SU-DHL-6 (cell line): ENCODE measurements at regions not wholly inside any gene's neighbourhood (a gene's known extent, or its start where the extent isn't known, plus 50 kb on each side); places are given as distances from the start of the nearest gene placed in this dataset.

Experiments used
- H2AFZ ChIP-seq: fragments of 200-600 bp; sonication (generic); 2 replicates; pipeline ENCODE4 v1.6.1; 2014; ENCODE audit warnings: low read depth, mild to moderate bottlenecking, moderate library complexity, mixed read lengths, antibody characterized with exemption, low read length; ENCODE audit not compliant: severe bottlenecking
- H3F3A ChIP-seq: fragments of 200-600 bp; shearing (Covaris generic); 2 replicates; pipeline ENCODE4 v1.6.0; 2016; ENCODE audit warnings: antibody characterized with exemption, mild to moderate bottlenecking; ENCODE audit not compliant: insufficient read depth
- H3K27ac ChIP-seq: fragments of 200-600 bp; sonication (generic); 2 replicates; pipeline ENCODE4 v1.5.1; 2016; ENCODE audit warnings: low read depth, mild to moderate bottlenecking, low read length, moderate library complexity, mixed read lengths
- H3K27me3 ChIP-seq: fragments of 200-600 bp; sonication (generic), shearing (Covaris generic); 2 replicates; pipeline ENCODE4 v1.6.0; 2014; ENCODE audit warnings: mild to moderate bottlenecking, low read length
- H3K36me3 ChIP-seq: fragments of 200-600 bp; sonication (generic); 2 replicates; pipeline ENCODE4 v1.6.1; 2014; ENCODE audit warnings: mild to moderate bottlenecking, low read length, mixed read lengths
- H3K4me2 ChIP-seq: fragments of 300-600, 200-600 bp; shearing (Covaris generic), sonication (generic); 2 replicates; pipeline ENCODE4 v1.6.0; 2014; ENCODE audit warnings: low read length, low read depth, mild to moderate bottlenecking; ENCODE audit not compliant: poor library complexity, severe bottlenecking
- H3K4me3 ChIP-seq: fragments of 200-600 bp; sonication (generic); 2 replicates; pipeline ENCODE4 v1.5.1; 2014; ENCODE audit warnings: antibody characterized with exemption, low read length, mild to moderate bottlenecking, mixed read lengths; ENCODE audit not compliant: insufficient read depth, poor library complexity, severe bottlenecking
- H3K79me2 ChIP-seq: fragments of 200-600 bp; sonication (generic); 2 replicates; pipeline ENCODE4 v1.6.1; 2014; ENCODE audit warnings: mild to moderate bottlenecking, low read length, moderate library complexity; ENCODE audit not compliant: insufficient read depth
- H3K9ac ChIP-seq: fragments of 200-600 bp; sonication (generic); 2 replicates; pipeline ENCODE4 v1.7.0; 2014; ENCODE audit warnings: mild to moderate bottlenecking, low read length
- H3K9me2 ChIP-seq: fragments of 200-600 bp; sonication (generic); replicated peaks from 2 replicates; pipeline ENCODE4 v1.6.1; 2014; ENCODE audit warnings: low read length; ENCODE audit not compliant: insufficient read depth
- H3K9me3 ChIP-seq: fragments of 200-600 bp; sonication (generic); 2 replicates; pipeline ENCODE4 v1.6.1; 2014; ENCODE audit warnings: low read length, mixed read lengths; ENCODE audit not compliant: insufficient read depth
- H4K20me1 ChIP-seq: fragments of 200-600 bp; sonication (generic); 2 replicates; pipeline ENCODE4 v1.6.1; 2014; ENCODE audit warnings: low read depth, mild to moderate bottlenecking, antibody characterized with exemption, low read length, moderate library complexity, mixed read lengths
- EZH2phosphoT487 ChIP-seq: fragments of 200-600 bp; sonication (generic), shearing (Covaris generic); conservative IDR thresholded peaks from 2 replicates; pipeline ENCODE4 v1.6.1; 2018; ENCODE audit warnings: mild to moderate bottlenecking, antibody characterized with exemption, low read length, moderate library complexity, mixed read lengths
- TF ChIP-seq, protein P1 (sequence below): fragments of 200-600 bp; sonication (generic); IDR thresholded peaks from one replicate; pipeline ENCODE4 v1.5.1; 2017; ENCODE audit warnings: antibody characterized with exemption, mild to moderate bottlenecking, low read length, moderate library complexity; ENCODE audit not compliant: insufficient read depth, poor library complexity, severe bottlenecking

DNA sequence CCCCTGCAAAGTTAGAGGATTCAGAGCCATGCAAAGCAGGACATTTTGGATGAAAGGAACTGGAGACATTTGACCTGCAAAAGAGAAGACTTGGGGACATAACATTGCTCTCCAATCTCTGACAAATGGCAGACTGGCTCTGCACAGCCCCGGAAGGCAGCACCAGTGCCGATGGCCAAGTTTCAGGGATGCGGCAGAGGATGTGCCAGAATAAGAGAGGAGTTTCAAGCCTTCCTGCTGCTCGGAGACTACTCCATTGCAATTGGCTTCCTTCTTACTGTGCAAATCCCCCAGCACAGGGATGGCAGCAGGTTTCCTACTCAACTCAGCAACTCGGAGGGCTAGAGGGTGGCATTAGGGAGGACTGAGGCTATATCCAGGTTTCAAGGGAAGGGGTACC lies 268.8 kb upstream of the ZMIZ1 start:
- Histone ChIP-seq H3K9me2 (no peaks in the 10 kb centered on the region), H3K27ac (no peak overlapping the region), H3K9me3 (no peaks in the 10 kb centered on the region), H3K36me3 (no peaks in the 10 kb centered on the region), H3K4me3 (no peak overlapping the region), H4K20me1 (no peaks in the 10 kb centered on the region), H3K27me3 (no peaks in the 10 kb centered on the region), H3F3A (no peaks in the 10 kb centered on the region), H3K4me2 (no peak overlapping the region), H3K9ac (no peak overlapping the region), H3K79me2 (no peaks in the 10 kb centered on the region), H2AFZ (no peak overlapping the region)
- TF ChIP-seq EZH2phosphoT487: no peak
- TF ChIP-seq, protein P1, sequence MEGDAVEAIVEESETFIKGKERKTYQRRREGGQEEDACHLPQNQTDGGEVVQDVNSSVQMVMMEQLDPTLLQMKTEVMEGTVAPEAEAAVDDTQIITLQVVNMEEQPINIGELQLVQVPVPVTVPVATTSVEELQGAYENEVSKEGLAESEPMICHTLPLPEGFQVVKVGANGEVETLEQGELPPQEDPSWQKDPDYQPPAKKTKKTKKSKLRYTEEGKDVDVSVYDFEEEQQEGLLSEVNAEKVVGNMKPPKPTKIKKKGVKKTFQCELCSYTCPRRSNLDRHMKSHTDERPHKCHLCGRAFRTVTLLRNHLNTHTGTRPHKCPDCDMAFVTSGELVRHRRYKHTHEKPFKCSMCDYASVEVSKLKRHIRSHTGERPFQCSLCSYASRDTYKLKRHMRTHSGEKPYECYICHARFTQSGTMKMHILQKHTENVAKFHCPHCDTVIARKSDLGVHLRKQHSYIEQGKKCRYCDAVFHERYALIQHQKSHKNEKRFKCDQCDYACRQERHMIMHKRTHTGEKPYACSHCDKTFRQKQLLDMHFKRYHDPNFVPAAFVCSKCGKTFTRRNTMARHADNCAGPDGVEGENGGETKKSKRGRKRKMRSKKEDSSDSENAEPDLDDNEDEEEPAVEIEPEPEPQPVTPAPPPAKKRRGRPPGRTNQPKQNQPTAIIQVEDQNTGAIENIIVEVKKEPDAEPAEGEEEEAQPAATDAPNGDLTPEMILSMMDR: no peak

DNA sequence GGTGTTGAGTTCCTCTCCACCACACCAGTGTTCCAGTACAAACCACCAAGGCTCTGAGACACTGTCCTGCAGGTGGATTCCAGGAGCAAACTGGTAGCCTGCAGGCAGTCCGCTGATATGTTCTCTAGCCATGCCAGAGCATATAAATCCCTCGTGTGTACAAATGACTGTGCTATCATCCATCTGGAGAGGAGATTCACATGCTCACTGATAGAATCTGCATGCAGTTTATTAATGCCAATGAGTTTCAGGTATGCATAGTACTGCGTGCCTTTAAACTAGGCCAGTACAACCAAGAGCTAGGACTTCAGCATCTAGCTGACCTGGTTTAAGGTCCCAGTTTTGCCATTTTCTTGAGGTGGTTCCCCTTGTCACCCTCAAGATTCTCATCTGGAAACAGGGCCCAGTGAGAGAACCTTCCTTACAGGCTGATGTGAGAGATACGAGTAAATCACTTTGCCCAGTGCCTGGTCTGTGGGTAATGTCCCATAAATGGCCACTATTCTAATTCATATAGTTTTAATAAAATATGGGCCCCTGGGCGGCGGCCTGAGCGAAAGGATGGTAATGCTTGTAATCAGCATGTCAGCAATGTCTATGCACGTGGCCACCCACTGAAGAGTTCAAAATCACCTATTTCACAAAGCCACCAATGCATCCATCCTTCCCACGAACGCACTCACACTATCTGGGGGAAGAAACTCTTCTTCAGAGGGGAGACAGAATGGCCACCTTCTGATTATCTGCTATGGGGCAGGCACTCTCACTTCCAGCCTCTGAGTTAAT lies 268.0 kb upstream of the ZMIZ1 start:
- Histone ChIP-seq H3K4me2 (no peak overlapping the region), H3K79me2 (no peaks in the 10 kb centered on the region), H3K4me3 (no peak overlapping the region), H3K36me3 (no peaks in the 10 kb centered on the region), H3K9ac (no peak overlapping the region), H4K20me1 (no peaks in the 10 kb centered on the region), H3K27me3 (no peaks in the 10 kb centered on the region), H3F3A (no peaks in the 10 kb centered on the region), H3K27ac (no peak overlapping the region), H3K9me2 (no peaks in the 10 kb centered on the region), H3K9me3 (no peaks in the 10 kb centered on the region), H2AFZ (no peak overlapping the region)
- TF ChIP-seq, protein P1: no peak
- TF ChIP-seq EZH2phosphoT487: no peak

DNA sequence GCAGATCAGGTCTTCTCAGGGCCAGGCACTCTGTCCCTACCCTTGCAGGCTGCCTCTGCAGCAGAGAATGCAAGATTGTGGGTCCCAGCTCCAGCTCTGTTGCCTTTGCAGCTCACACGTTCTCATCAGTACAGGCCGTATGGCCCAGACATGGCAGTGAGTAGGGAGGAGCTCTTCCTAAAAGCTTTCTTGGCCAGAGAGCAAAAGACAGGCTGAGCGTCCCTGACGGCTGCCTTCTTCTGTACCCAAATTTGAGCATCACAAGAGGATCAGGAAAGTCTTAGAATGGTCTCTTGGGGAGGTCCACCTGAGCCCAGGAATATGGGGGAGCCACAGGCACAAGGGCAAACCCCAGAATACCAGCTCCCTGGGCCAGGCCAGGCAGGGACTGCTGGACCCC lies 266.3 kb upstream of the ZMIZ1 start:
- Histone ChIP-seq H3K27me3 (no peaks in the 10 kb centered on the region), H3K9me2 (no peaks in the 10 kb centered on the region), H3K4me3 (no peak overlapping the region), H2AFZ (no peak overlapping the region), H4K20me1 (no peaks in the 10 kb centered on the region), H3K4me2 (no peak overlapping the region), H3K9ac (no peak overlapping the region), H3K27ac (no peak overlapping the region), H3K9me3 (no peaks in the 10 kb centered on the region), H3F3A (no peaks in the 10 kb centered on the region), H3K36me3 (no peaks in the 10 kb centered on the region), H3K79me2 (no peaks in the 10 kb centered on the region)
- TF ChIP-seq, protein P1: no peak
- no peak for TF ChIP-seq EZH2phosphoT487
